Right renal pelvis (tissue), 4 donors: ENCODE measurements at regions not wholly inside any gene's neighbourhood (a gene's known extent, or its start where the extent isn't known, plus 50 kb on each side); places are given as distances from the start of the nearest gene placed in this dataset.
"Not testable (repeated sequence)": the region's sequence is repeated elsewhere in the genome, so short reads cannot be mapped to it uniquely, and the experiment has no call there.

Experiments used
- DNase-seq, 4 donors: peaks; one replicate each; pipeline ENCODE4 v3.0.0-alpha.2; 2013; ENCODE audit warnings: low read depth in 4 of 4, low spot score in 3 of 4, missing footprints in 1 of 4

- DNase-seq, result no peak
Observed at GRCh38 chr6:168369786-168370185, 50.2 kb upstream of the DACT2 start.

- DNase-seq, result peak; percentile 49 to 63 (median 51)
Observed at GRCh38 chr6:168370310-168370991, 50.9 kb upstream of the DACT2 start.

- no peak for DNase-seq
Observed at GRCh38 chr6:168371185-168371584, 51.6 kb upstream of the DACT2 start.

GRCh38 chr6:168371618-168371980 lies 52.0 kb upstream of the DACT2 start:
- DNase-seq, result no peak

GRCh38 chr6:168371981-168372711 lies 52.6 kb upstream of the DACT2 start:
- DNase-seq, result no peak

- no peak for DNase-seq
Observed at GRCh38 chr6:168372889-168373288, 53.3 kb upstream of the DACT2 start.

- no peak for DNase-seq
Observed at GRCh38 chr6:168373389-168373788, 53.8 kb upstream of the DACT2 start.

- DNase-seq, result no peak
Observed at GRCh38 chr6:168374051-168374502, 54.5 kb upstream of the DACT2 start.

GRCh38 chr6:168374541-168375071 lies 55.0 kb upstream of the DACT2 start:
- DNase-seq, result no peak

GRCh38 chr6:168376120-168376519 lies 56.5 kb upstream of the DACT2 start:
- no peak for DNase-seq

- DNase-seq, result no peak
Observed at GRCh38 chr6:168376811-168377483, 57.4 kb upstream of the DACT2 start.

GRCh38 chr6:168377484-168377855 lies 57.9 kb upstream of the DACT2 start:
- no peak for DNase-seq

- no peak for DNase-seq
Observed at GRCh38 chr6:168377856-168378832, 58.6 kb upstream of the DACT2 start.

- not testable (repeated sequence) for DNase-seq
Observed at GRCh38 chr6:168379579-168379978, 60.0 kb upstream of the DACT2 start.

GRCh38 chr6:168380166-168380955 lies 60.6 kb upstream of the SMOC2 start:
- DNase-seq, result not testable (repeated sequence)

GRCh38 chr6:168380956-168381605 lies 59.9 kb upstream of the SMOC2 start:
- no peak for DNase-seq

- DNase-seq, result no peak
Observed at GRCh38 chr6:168381726-168382458, 59.1 kb upstream of the SMOC2 start.
